ENCODE measurements at regions not wholly inside any gene's neighbourhood (a gene's known extent, or its start where the extent isn't known, plus 50 kb on each side); places are given as distances from the start of the nearest gene placed in this dataset.

DNA sequence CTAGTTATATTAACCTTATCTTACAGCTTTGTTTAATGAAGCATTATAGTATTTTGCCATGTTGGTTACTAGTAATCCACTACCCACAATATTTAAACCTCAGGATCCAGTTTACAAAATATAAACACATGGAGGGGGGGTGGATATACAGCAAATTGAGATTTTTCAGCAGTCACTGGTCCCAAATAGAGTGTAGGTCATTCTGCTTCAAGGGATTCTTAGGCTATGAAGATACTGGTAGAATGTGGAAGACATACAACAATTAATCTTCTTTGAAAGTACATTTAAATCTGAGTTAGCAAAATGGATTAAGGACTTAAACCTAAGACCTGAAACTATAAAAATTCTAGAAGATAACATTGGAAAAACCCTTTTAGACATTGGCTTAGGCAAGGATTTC, 569.6 kb downstream of the ZNF674 start:
- DNase-seq, result no peak

DNA sequence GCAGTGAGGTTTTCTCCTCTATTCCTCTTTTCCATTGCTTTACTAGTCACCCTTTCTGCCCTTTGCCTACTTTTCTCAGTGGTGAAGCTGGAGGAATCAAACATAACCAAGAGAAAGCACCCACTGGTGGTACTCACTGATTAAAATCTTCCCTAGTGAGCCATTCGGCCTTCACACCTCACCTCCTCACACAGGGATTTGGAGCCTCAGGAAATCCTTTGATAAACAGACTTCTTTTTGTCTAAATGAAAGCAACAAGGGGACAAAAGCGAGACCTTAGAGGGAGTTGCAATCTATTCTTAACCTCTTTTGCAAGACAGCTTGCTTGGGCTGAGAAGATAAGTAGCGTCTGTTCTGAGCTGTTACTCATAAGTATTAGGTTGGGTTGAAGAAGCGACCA, 572.6 kb downstream of the ZNF674 start:
- DNase-seq, result no peak

GRCh38 chrX:45959567-45959966, 585.7 kb downstream of the ZNF674 start:
- DNase-seq, result no peak

DNA sequence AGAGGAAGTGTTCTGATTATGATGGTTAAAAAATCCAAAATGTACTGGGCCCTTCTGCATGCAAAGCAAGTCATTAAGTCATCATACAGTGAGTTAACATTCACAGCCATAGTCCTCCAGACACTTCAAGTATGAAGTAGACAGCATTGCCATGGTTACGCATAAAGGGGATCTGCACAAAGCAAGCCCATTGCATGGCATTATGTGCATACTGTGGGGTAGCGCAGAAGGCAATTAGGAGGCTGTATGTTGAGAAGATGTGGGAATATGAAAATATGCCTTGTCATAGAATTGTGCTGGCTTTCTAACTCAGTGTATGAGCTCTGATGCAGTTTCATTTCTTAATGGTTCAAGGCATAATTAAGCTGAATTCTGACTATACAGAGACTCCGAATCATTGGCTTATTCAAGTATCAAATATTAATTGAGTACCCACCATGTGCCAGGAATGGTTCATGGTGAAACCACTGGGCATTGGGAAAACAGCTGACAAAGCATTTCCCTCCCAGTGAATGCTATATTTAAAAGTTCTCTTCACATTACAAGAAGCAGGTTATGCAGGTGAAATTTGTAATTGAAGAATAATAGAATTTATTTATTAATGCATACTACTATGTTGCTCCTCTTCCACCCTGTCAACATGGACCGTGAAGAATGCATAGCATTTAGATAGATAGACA, 588.9 kb downstream of the ZNF674 start:
- no peak for DNase-seq

DNA sequence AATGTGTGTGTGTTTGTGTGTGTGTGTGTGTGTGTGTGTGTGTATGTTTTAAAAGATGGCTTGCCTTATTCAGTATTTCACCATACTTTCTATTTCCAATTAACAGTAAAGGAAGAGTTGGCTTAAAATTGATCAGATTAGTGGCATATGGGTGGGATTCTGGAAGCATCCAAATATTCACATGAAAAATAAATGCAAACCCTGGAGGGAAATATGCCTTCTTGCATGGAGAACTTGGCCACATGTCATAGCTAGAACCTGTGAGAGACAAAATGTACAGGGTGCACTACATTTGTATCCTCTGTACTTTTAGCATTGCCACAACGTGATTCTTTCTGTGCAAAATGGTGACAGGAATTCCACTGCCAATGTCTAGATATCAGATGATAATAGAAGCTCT, 589.6 kb downstream of the ZNF674 start:
- no peak for DNase-seq

DNA sequence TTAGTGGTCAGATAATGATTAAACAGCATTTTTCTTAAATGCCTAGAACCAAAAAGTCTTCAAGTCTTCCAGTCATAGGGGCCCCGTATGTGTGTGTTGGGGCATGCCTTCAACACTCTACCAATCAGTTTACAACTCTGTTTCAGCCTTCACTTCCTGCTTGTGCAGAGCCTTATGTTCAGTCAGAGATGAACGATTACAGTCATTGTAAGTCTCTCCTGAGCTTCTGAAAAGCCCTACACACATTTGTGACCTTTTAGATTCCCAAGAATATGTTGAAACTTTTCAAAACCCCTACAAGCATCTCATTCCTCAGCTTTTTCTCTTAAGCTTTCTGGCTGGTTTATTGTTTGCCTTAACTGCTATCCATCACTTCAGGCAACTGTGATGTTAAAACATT, 591.2 kb downstream of the ZNF674 start:
- DNase-seq, result no peak

- DNase-seq, result no peak
Measured at GRCh38 chrX:45952030-45952429, 593.2 kb downstream of the ZNF674 start.

GRCh38 chrX:45935408-45935807, 609.8 kb downstream of the ZNF674 start:
- DNase-seq, result no peak

GRCh38 chrX:45912316-45912715, 632.9 kb downstream of the ZNF674 start:
- DNase-seq, result no peak

DNA sequence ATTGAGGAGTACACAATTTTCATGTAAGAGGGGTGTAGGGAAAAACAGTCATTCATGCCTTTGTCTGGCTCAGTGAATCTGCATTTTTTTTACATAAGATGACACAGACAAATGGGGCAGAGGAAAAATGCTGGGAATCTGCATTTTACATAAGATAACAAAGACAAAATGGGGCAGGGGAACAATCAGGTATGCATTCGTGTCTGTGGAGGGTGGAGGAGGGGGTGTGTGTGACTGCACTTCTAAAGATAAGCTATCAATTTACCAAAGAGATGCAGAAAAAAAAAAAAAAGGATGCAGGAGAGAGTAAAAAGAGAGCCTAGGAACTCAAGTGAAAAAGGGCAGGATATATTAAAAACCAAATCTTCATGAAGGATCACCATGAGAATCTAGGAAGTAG, 637.4 kb downstream of the ZNF674 start:
- no peak for DNase-seq

DNA sequence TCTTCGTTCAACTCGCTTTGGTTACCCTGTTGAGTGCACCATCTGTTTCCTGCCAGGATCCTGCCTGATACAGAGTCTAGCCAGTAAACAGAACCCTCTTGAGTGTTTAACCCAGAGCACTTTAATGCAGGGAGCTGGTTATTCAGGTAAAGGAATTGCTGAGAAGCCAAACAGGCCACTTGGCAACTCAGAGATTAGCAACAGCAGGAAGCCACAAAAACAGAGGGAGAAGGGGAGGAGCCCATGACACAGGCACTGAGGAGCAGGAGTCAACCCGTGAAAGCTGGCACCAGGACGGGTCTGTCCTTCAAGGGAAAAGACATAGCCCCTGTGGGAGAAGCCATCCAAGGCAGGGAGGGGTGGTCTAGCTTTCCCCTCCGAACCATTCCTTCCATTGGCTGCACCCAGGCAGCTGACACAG, 641.4 kb downstream of the ZNF674 start:
- DNase-seq, result no peak

DNA sequence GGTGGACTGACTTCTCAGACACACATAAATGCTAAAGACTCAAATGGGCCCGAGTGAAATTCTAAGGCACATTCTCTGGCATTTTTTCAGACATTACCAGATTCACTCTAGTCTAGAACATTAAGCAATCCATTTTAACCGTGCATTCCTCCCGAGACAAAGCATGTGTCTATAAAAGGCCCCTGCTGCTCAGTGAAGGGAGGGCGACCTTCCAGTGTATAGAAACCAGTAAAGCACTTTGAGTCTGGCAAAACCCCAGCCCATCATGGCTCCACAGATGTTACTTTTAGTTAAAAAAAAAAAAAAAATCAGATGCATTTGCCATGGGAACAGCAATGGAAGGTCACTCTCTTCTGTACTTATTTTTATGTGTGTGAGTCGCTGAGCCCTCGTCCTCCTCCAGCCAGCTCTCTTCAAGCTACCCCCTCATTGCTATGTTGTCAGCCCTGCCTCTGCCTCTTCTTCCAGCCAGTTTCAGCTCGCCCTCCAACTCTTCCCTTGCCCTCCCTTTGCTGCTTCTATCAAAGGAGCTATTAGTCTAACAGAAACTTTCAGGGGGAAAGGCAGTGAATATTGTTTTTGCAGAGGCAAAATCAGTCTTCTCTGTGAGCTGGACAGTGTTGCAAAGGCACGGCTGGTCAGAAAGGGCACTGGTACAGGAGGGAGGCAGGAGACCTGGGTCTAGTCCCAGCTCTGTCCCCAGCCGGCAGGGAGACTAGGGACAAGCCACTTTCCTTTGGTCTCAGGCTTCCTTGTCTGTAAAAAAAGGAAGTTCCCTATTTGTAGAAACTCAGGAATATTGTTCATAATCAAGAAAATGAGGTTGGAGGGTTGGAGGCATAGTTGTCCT, 644.2 kb downstream of the ZNF674 start:
- no peak for DNase-seq

GRCh38 chrX:45894864-45895645, 650.2 kb downstream of the ZNF674 start:
- no peak for DNase-seq

DNA sequence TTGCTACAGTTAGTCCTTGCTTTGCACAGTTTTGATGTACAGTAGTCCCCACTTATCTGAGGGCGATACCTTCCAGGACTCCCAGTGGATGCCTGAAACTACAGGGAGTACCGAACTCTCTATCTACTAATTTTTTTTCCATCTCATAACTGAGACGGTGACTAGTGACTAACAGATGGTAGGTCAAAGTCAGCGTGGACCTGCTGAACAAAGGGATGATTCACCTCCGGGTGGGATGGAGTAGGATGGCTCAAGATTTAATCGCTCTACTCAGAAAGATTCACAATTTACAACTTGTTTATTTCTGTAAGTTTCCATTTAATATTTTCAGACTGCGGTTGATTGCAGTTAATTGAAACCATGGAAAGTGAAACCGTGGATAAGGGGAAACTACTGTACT, 655.8 kb downstream of the ZNF674 start:
- no peak for DNase-seq

DNA sequence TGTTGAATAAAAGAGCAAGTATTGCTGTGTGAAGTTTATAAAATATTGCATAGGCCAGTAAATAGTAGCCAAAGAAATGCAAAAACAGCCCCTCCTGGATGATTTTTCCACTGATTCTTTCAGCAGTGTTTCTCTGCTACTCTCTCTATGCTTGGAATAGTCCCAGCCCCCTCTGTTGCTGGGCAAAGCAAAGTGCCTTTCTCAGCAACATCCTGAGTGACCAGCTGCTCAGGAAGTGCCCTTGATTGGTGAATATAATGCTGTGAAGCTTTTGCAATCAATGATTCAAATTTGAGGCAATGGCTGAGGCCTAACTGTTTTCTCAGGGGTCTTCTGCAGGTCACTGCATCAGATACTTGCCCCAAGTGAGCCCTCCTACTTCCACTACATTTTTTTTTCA, 656.7 kb downstream of the ZNF674 start:
- DNase-seq, result no peak

GRCh38 chrX:45885931-45886330, 659.3 kb downstream of the ZNF674 start:
- no peak for DNase-seq

DNA sequence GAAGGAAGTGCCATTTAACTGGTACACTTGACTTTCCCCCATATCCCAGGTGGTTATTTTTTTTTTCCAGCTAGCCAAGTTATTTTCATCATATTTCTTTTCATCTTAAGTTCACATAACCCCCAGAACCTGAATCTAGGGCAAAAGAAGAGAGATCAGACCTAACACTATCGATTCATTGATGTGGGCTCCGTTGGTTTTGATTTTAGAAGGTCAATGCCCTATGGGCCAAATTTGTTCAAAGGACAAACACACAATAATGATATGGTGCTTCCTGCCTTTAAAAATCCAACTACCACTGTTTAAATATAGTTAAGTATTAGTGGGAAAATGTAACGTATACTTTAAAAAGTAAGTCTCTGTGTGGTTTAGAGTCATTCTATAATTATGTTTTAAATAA, 665.7 kb downstream of the ZNF674 start:
- DNase-seq, result no peak

DNA sequence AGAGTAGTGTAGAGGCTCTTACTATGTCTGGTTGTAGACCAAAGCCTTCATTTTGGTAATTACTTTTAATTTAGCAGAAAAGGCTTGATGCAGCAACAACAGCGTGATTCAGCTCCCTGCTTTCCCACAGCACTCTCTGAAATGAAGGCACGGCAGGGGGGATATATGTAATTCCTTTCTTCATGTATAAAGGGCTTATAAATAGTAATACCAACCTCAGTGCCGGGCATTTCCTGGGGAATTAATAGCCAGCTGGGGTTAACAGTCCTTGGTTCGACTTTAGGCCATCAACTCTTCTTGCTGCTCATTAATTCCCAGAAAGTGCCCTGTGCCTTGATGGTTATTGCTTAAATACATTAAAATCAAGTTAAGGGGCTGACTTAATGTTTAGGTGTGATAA, 669.0 kb downstream of the ZNF674 start:
- DNase-seq, result no peak

- DNase-seq, result no peak
Measured at GRCh38 chrX:45873781-45874180, 671.4 kb downstream of the ZNF674 start.

- DNase-seq, result no peak
Measured at GRCh38 chrX:45872480-45872879, 671.8 kb upstream of the DIPK2B start.

DNA sequence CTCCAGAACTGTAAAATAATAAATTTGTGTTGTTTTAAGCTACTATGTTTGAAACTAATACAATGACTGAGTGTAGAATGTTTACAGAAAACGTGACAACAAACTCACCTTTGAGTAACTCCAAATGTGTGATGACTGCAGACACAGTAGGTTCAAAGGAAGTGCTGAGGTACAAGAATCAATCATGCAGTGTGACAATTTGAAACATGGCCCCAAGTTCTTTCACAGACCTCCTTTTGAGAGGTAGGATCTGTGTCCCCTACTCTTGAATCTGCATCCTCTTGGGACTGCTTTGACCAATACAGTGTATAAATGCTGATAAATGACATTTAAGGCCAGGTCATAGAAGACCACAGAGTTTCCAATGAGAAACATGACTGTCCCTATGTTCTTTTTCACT, 667.7 kb upstream of the DIPK2B start:
- DNase-seq, result no peak

DNA sequence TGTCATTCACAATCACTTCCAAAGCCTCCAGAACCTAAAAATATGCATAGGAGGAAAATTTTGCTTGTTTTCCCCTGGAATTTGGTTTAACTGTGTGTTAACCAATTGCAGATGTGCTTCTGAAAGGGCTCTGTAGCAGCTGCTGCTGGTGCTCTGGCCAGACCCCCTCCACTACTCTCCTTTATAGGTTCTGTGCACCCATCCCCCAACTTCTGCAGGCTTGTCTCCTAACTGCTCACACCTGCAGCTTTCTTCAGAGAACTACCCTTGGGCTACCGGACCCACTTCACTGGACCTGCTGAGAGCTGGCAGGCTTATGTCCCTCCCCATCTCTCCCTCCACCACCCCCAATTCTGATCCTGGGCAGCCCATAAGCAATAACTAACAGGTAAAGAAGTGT, 662.1 kb upstream of the DIPK2B start:
- no peak for DNase-seq

DNA sequence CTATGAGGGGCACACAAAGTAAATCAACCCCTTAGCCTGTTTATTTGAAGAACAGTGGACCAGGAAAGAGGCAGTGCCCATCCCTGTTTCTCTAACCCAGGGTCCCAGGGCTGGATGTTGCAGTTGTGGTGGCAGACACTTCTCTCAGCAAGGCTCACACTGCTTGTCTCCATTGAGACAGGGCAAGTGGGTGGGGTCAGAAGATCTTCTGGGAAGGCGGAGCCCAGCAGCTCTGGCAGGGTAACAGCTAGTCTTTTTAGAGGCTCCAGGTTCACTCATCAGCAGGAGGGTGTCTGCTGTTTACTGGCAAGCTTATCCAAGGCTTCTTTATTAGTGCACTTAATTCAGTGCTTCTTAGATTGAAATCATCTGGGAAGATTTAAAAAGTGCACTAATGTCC, 659.8 kb upstream of the DIPK2B start:
- no peak for DNase-seq

DNA sequence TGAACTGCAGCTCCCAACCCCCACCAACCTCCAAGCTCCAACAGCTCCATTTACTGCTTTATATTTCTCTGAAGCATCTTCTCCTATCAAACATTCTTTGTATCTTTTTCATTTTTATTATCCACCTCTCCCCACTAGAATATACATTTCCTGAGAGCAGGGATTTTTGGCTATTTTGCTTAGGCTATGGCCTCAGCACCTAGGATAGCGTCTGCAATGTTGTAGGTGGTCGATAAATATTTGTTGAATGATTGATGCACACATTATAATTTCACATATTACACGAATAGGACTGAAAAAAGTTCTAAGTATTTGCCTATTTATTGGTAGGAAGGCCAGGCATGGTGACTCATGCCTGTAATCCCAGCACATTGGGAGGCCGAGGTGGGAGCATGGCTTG, 658.7 kb upstream of the DIPK2B start:
- no peak for DNase-seq

Measured in activated CD8-positive, alpha-beta memory T cell treated with anti-CD3 and anti-CD28 coated beads for 24 hours (primary cell).